HG03025 (cell line): ENCODE measurements at regions not wholly inside any gene's neighbourhood (a gene's known extent, or its start where the extent isn't known, plus 50 kb on each side); places are given as distances from the start of the nearest gene placed in this dataset.
"Not testable (repeated sequence)": the region's sequence is repeated elsewhere in the genome, so short reads cannot be mapped to it uniquely, and the experiment has no call there.

Experiments used
- ATAC-seq: cut with Tn5 transposase; IDR thresholded peaks from one replicate; pipeline ENCODE4 v1.9.1; 2021; ENCODE audit warnings: mild to moderate bottlenecking, moderate library complexity; ENCODE audit not compliant: unreplicated experiment, low FRiP score

- ATAC-seq, result no peak
These were observed 963.2 kb upstream of the CELF2 start for GRCh38 chr10:10054466-10054865.

DNA sequence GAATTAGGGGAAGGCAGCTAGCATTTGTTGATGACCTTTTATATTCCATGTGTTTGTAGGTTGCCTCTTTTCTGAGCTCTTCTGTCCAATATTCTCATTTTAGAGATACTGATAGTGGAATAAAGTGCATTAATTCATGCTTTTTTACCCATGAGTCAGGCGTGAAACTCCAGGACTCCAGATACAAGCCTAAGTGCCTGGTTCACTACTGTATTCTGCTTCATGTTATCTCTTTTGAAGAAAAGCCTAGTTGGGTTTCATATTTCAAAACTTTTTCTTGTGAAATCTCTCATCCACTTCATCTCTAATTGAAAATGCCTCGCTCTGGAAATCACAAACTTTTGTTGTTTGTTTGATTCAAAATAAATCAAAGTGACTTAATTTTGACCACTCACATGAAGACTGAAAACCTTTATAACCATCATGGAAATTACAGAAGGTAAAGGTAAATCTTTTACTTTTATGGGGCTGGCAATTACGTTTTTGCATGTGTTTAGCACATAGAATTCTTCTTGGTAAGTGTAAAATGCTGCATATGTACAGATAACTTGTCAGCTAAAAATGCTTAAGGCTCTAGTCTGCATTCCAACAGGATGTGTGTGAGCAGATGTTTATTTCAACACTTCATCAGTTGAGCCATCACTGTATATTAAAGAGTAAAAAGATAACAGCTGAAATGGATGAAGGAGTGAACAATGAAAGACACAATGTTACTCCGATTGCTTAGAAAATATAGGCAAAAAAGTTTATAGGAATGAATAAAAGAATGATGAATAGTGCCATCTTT is 961.8 kb upstream of the CELF2 start:
- no peak for ATAC-seq

GRCh38 chr10:10056961-10057360 is 960.7 kb upstream of the CELF2 start:
- ATAC-seq, result no peak

DNA sequence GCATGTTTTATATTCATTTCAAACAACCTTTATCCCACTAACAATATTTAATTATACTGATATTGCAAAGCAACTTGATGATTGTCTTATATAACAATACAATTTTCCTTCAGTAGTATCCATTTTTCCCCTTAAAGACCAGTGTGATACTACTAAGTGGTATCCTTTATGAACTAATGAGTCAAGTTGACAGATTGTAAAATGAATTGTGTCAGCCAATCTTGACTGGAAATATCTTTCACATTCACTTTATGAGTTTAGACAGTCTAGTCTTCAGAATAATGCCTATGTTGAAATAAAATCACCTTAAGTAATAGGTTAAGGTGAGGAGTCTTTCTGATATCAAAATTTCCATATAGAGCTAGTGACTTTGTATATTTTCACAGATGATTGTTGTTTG is 950.0 kb upstream of the CELF2 start:
- no peak for ATAC-seq

DNA sequence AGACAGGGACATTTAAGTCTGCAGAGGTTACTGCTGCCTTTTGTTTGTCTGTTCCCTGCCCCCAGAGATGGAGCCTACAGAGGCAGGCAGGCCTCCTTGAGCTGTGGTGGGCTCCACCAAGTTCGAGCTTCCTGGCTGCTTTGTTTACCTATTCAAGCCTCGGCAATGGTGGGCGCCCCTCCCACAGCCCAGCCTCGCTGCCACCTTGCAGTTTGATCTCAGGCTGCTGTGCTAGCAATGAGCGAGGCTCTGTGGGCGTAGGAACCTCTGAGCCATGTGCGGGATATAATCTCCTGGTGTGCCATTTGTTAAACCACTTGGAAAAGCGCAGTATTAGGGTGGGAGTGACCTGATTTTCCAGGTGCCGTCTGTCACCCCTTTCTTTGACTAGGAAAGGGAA is 942.8 kb upstream of the CELF2 start:
- not testable (repeated sequence) for ATAC-seq

DNA sequence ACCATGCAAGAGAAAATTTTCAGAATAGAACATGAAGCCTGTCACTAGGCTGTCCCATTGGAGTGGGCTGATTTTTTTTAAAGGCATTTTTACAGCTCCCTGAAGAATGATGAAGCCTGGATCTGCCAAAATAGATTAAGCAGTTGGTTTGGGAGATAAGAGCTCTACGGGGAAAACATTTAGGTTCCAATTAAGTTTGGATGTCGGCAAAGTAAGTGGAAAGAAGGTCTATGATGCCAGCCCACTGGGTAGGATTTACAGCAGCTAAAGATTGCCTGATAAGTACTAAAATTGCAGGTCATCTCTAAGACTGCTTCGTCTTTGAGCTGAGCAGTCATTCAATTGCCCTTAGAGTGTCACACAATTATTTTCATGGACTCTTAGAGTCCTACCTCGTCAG is 939.2 kb upstream of the CELF2 start:
- no peak for ATAC-seq

DNA sequence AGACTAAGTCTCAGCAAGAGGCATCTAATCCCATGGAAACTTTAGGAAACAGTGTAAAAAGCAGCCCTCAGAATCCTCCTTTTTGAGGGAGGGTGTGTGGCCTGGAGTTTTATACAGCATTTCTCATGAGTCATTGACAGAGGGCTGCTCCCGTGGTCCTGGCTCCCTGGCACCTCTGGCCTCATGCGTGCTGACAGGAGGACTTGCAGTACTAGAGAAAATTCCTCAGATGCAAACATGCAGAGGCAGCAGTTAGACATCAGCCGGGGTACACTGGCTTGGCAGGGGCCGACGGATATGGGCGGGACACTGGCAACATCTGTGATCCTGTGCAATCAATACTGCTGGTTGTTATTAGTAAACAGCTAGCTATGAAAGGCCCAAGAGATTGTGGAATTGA is 925.1 kb upstream of the CELF2 start:
- ATAC-seq, result no peak

DNA sequence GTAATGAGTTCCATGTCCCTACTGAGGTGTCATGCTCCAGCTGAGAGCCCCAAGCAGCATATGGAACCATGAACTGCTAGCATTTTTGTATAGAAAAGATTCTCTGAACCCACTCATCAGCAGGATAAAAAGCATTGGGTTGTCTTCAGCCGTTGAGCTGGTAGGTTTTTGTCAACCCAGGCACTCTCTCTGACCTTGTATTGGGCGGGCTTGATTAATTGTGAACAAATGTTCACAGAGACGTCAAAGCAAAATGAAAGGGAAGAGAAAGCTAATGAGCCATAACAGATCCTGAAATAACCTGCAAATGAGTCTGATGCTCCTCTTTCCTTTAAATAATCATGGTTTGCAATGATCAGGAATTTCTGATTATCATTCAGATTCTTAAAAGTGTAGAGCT is 924.7 kb upstream of the CELF2 start:
- ATAC-seq, result no peak

- ATAC-seq, result no peak
These were observed 923.0 kb upstream of the CELF2 start for GRCh38 chr10:10094691-10095090.

DNA sequence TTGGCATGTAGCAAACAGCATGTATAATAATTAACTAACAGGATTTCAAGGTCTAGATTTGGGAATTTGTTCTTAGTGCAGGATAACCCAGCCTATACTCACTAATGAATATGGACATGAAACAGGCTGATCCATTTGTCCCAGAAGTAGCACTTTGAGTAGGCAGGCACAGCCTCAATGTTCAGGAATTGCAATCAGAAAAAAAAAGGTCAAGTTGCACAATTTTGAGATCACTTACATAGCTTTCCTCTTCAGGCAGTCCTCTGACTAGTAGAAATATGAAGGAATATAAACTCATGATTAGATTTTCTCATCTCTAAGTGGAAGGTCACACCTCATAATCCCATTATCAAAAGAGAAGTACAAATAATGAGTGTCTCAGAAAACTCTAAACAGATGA is 921.4 kb upstream of the CELF2 start:
- ATAC-seq, result no peak

GRCh38 chr10:10096898-10097297 is 920.8 kb upstream of the CELF2 start:
- ATAC-seq, result no peak

DNA sequence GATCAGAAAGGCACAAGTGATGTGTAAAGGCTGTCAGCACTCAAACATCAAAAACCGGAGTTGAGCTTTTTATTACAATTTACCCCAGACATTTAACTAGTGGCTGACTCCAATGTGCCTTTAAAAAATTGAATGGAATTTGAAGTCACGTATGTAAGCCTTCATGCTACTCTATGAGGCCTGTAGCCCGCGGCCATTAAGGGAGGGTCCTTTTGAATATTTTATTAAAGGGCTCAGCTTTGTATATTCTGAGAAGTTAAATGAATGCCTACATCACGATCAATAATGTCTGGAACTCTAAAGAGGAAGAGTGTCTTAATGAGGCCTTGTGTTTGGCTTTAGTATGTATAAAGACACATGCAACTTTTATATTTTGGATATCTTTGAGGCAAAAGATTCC is 916.6 kb upstream of the CELF2 start:
- no peak for ATAC-seq

DNA sequence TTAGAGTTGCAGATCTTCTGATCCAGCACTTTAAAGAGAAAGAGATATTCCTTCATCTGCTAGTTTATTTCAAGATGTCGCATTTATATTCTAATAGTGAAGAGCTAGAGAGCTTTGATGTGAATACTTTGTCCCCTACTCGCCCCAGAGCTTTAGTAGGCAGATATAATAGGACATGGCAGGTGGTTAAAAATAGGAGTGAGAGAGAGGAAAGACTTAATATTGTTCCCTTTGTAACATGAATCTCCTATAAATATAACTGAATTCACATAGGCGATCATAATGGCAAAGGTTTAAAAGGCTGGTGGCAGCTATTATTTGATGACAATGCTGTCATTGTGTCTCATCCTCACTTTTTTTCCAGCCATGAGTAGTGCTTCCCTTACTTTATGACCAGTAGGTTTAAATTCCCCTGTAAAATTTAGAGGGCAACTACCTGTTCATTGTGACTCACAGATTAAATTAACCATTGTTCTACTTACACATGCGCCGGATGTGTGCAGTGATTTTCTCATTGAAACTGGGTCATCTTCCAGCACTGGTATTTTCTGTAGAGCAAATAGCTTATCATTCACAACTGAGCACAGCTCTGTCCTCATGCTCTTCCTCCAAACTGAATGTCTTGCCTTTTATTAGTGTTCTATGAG is 906.7 kb upstream of the CELF2 start:
- no peak for ATAC-seq

DNA sequence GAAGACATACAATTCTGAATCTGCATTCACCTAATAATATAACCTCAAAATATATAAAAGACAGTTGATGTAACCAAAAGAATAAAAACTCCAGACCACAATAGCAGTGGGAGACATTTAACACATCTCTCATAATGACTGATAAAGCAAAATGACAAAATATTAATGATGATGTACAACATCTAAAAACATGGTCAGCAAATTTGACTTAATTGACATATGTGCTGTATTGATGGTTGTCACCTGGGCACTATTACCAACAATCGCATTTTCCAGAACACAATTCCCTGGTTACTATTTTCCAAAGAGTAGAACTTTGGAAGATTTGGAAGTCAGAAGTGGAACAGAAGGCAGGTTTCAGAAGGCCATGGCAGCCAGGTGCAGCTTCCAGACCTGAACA is 899.5 kb upstream of the CELF2 start:
- no peak for ATAC-seq

DNA sequence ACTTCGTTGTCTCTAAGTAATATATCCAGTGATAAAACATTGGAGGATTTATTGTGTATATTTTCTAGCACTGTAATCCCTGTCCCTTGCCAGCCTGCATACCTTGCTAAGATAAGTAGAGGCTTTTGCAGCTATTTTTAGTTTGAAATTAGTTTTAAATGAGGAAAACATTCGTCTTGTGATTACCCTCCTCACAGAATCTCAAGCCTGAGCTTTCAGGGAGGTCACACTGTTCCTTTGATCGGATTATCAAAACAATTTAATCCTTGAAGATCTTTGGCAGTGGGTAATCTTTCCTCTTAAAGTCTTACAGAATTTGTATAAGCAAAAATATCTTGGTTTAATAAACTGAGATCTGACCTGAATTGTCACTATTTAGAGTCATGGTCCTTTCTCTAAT is 897.0 kb upstream of the CELF2 start:
- no peak for ATAC-seq

DNA sequence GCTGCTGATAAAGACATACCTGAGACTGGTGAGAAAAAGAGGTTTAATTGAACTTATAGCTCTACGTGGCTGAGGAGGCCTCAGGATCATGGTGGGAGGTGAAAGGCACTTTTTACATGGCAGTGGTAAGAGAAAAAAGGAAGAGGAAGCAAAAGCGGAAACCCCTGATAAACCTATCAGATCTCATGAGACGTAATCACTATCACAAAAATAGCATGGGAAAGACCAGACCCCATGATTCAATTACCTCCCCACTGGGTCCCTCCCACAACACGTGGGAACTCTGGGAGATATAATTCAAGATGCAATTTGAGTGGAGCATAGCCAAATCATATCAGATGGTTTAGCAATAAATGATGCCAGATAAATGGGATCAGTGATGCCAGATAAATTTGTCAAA is 892.0 kb upstream of the CELF2 start:
- no peak for ATAC-seq

GRCh38 chr10:10126218-10126617 is 891.5 kb upstream of the CELF2 start:
- no peak for ATAC-seq

DNA sequence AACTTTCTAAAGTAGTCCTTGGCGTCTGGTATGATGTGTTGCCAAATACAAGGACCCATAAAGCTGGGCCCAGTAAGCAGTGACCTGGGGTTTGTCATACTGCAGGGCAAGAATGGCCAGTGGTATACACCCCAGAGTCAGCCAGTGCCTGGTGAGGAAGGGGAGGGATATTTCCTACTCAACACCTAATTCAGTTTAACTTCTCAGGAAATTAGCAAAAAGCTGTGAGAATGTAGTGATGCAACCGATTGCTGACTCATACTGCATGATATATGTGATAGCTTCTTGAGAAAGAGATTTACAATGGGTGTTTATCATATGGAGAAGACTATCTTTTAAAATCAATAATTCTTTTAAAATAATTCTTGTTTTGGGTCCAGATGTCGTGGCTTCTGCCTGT is 889.3 kb upstream of the CELF2 start:
- no peak for ATAC-seq

GRCh38 chr10:10130686-10131085 is 887.0 kb upstream of the CELF2 start:
- ATAC-seq, result no peak

DNA sequence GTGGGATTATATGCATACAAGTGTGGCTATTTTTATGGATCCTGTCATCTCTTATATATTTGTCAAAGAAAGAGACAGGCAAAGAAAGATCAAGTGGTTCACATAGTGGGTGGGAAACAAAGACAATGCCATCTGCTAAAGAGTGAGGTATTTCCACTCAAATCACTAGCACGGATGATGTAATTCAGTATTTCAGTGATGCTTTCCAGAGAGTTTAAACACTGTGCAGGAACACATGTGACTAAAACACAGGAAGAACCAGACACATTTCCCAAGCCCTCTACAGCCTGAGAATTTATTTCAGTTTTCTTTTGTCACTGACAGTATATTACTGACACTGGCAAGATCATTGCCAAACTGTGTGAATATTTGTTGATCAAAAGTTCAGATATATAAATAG is 885.7 kb upstream of the CELF2 start:
- no peak for ATAC-seq

- no peak for ATAC-seq
These were observed 884.4 kb upstream of the CELF2 start for GRCh38 chr10:10133281-10133680.

DNA sequence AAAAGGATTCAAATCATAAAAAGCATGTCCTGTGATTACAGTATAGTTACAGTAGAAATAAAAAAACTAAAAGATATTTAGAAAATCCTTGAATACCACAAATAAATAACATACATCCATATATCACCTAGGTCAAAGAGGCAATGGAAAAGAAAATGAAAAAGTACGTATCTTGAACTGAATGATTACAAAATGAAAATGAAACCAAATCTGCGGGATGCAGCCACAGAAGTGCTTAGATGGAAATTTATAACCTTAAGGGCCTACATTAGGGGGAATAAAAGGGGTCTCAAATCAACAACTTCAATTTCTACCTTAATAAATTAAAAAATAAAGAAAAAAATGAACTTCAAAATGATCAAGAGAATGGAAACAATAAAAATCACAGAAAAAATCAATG is 879.0 kb upstream of the CELF2 start:
- ATAC-seq, result no peak
